Naive thymus-derived CD8-positive, alpha-beta T cell (primary cell): ENCODE measurements at regions not wholly inside any gene's neighbourhood (a gene's known extent, or its start where the extent isn't known, plus 50 kb on each side); places are given as distances from the start of the nearest gene placed in this dataset.
A peak's percentile ranks its signal among the peaks of the same experiment; 100 is the strongest.

Experiments used
- ATAC-seq, 2 donors: fragments of 150-1000 bp; cut with Tn5 transposase in 1 of 2; sonication (Bioruptor Pico), chemical (Tn5 transposase) in 1 of 2; 1 replicate in 1 of 2; 2 replicates in 1 of 2; pipeline ENCODE4 v1.10.0; 2021; ENCODE audit warnings: mild to moderate bottlenecking in 2 of 2, moderate library complexity in 2 of 2
- POLR2A ChIA-PET: fragments of 350-600 bp; sonication (Branson Sonifier 250); formaldehyde crosslinking; loops from one replicate; lab custom pipeline; 2021; ENCODE audit warnings: antibody characterized with exemption; lab: Charles Lee
- DNase-seq, 10 donors: peaks; one replicate each; pipeline versions ENCODE4 v3.0.0 to v3.0.0-alpha.2; 2020 to 2022
- H3K27ac Mint-ChIP-seq, 10 donors: one replicate each; pipeline ENCODE4 v1.8.0; 2020 to 2022; ENCODE audit warnings: mild to moderate bottlenecking in 10 of 10, mixed read lengths in 10 of 10, moderate library complexity in 4 of 10, inconsistent platforms in 1 of 10
- H3K27me3 Mint-ChIP-seq, 5 donors: one replicate each; pipeline ENCODE4 v1.8.0; 2021 to 2022; ENCODE audit warnings: mixed read lengths in 5 of 5
- H3K36me3 Mint-ChIP-seq, 3 donors: one replicate each; pipeline ENCODE4 v1.8.0; 2020 to 2022; ENCODE audit warnings: mixed read lengths in 3 of 3, mild to moderate bottlenecking in 2 of 3, inconsistent platforms in 1 of 3
- H3K4me1 Mint-ChIP-seq, 4 donors: one replicate each; pipeline ENCODE4 v1.8.0; 2021 to 2022; ENCODE audit warnings: mixed read lengths in 4 of 4
- H3K4me3 Mint-ChIP-seq, 10 donors: one replicate each; pipeline ENCODE4 v1.8.0; 2020 to 2022; ENCODE audit warnings: mild to moderate bottlenecking in 10 of 10, mixed read lengths in 10 of 10, moderate library complexity in 6 of 10, inconsistent platforms in 1 of 10
- H3K9me3 Mint-ChIP-seq, 9 donors: one replicate each; pipeline ENCODE4 v1.8.0; 2020 to 2022; ENCODE audit warnings: mixed read lengths in 9 of 9, mild to moderate bottlenecking in 3 of 9, inconsistent platforms in 1 of 9, moderate library complexity in 1 of 9

- ATAC-seq = no peak
- peaks cover 0 to 9% (median 2%) of the 10 kb centered on the region in 9 donors for H3K9me3 Mint-ChIP-seq
- POLR2A ChIA-PET = no interaction called here
- DNase-seq = no peak
- no peak overlapping the region for H3K27ac Mint-ChIP-seq
- no peaks in the 10 kb centered on the region for H3K27me3 Mint-ChIP-seq
- no peaks in the 10 kb centered on the region for H3K36me3 Mint-ChIP-seq
- H3K4me3 Mint-ChIP-seq = no peak overlapping the region
- H3K4me1 Mint-ChIP-seq = no peaks in the 10 kb centered on the region
Observed at GRCh38 chr6:50249493-50249892, 199.8 kb upstream of the DEFB112 start.

- DNase-seq (no peak), ATAC-seq (no peak)
- H3K9me3 Mint-ChIP-seq = peaks cover 0 to 32% (median 11%) of the 10 kb centered on the region in 9 donors
- H3K36me3 Mint-ChIP-seq = no peaks in the 10 kb centered on the region
- H3K4me1 Mint-ChIP-seq = no peaks in the 10 kb centered on the region
- no peak overlapping the region for H3K4me3 Mint-ChIP-seq
- no peak overlapping the region for H3K27ac Mint-ChIP-seq
- no peaks in the 10 kb centered on the region for H3K27me3 Mint-ChIP-seq
- POLR2A ChIA-PET = no interaction called here
Observed at GRCh38 chr6:50257322-50257721, 207.6 kb upstream of the DEFB112 start.

- peaks cover 4 to 33% (median 12%) of the 10 kb centered on the region in 9 donors for H3K9me3 Mint-ChIP-seq
- no peaks in the 10 kb centered on the region for H3K27me3 Mint-ChIP-seq
- ATAC-seq = no peak
- H3K36me3 Mint-ChIP-seq = peaks cover 0 to 5% (median 0%) of the 10 kb centered on the region in 3 donors
- POLR2A ChIA-PET = no interaction called here
- no peaks in the 10 kb centered on the region for H3K4me1 Mint-ChIP-seq
- no peak overlapping the region for H3K4me3 Mint-ChIP-seq
- peak overlapping the region in 1 of 10 donors; percentile 25 for H3K27ac Mint-ChIP-seq
- DNase-seq = no peak
Observed at GRCh38 chr6:50259903-50260302, 210.2 kb upstream of the DEFB112 start.

DNA sequence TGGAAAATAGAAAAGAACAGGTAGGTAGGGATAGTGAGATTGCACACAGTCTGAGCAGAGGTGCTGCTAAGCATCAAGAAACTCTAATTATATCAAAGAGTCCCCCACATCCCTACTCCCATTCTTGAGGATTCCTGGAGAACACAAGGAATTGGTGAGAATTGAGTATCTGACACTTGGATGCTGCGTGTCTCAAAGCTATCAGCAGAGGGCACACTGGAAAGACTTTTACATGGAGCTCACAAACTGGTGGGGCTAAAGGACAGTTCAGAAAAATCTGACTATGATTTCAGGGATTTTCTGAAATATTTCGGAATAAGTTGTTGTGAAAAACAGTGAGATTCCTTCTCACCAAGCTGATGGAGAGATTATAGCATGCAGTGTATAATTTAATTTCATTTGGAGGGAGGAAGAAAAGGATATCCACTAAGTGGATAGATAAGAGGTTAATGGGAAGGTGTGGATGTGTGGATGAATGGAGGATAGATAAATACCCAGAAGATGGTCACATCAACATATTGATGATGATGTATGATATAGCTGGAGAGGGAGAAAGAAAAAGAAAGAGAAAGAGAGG, 215.4 kb upstream of the DEFB112 start:
- H3K27me3 Mint-ChIP-seq = no peaks in the 10 kb centered on the region

GRCh38 chr6:50270415-50270814, 220.7 kb upstream of the DEFB112 start:
- Mint-ChIP-seq H3K9me3 (peaks cover 0 to 47% (median 9%) of the 10 kb centered on the region in 9 donors), H3K27ac (no peak overlapping the region), H3K4me3 (no peak overlapping the region), H3K27me3 (no peaks in the 10 kb centered on the region), H3K4me1 (no peaks in the 10 kb centered on the region), H3K36me3 (no peaks in the 10 kb centered on the region)
- POLR2A ChIA-PET = no interaction called here
- no peak for DNase-seq
- no peak for ATAC-seq

More for the DNA sequence above, 215.4 kb upstream of the DEFB112 start:
- POLR2A ChIA-PET = no interaction called here
- peaks cover 0 to 5% (median 0%) of the 10 kb centered on the region in 3 donors for H3K36me3 Mint-ChIP-seq
- no peak overlapping the region for H3K27ac Mint-ChIP-seq
- ATAC-seq = no peak
- no peak overlapping the region for H3K4me3 Mint-ChIP-seq
- H3K4me1 Mint-ChIP-seq = no peaks in the 10 kb centered on the region
- H3K9me3 Mint-ChIP-seq = peaks cover 2 to 29% (median 11%) of the 10 kb centered on the region in 9 donors
- DNase-seq = no peak

- DNase-seq (no peak), ATAC-seq (no peak)
- Mint-ChIP-seq H3K4me1 (no peaks in the 10 kb centered on the region), H3K9me3 (peaks cover 0 to 42% (median 8%) of the 10 kb centered on the region in 9 donors), H3K4me3 (no peak overlapping the region), H3K36me3 (no peaks in the 10 kb centered on the region), H3K27me3 (no peaks in the 10 kb centered on the region), H3K27ac (no peak overlapping the region)
- POLR2A ChIA-PET = no interaction called here
Observed at GRCh38 chr6:50271266-50271665, 221.5 kb upstream of the DEFB112 start.

- no peak overlapping the region for H3K4me3 Mint-ChIP-seq
Observed at GRCh38 chr6:50271817-50272216, 222.1 kb upstream of the DEFB112 start.

GRCh38 chr6:50272611-50273010, 222.9 kb upstream of the DEFB112 start:
- POLR2A ChIA-PET = no interaction called here
- ATAC-seq (no peak), DNase-seq (no peak)
- no peak overlapping the region for H3K4me3 Mint-ChIP-seq
- peaks cover 0 to 38% (median 7%) of the 10 kb centered on the region in 9 donors for H3K9me3 Mint-ChIP-seq
- no peaks in the 10 kb centered on the region for H3K4me1 Mint-ChIP-seq
- no peak overlapping the region for H3K27ac Mint-ChIP-seq
- no peaks in the 10 kb centered on the region for H3K27me3 Mint-ChIP-seq
- no peaks in the 10 kb centered on the region for H3K36me3 Mint-ChIP-seq

More at GRCh38 chr6:50271817-50272216, 222.1 kb upstream of the DEFB112 start:
- POLR2A ChIA-PET = no interaction called here
- no peak for ATAC-seq
- Mint-ChIP-seq H3K27me3 (no peaks in the 10 kb centered on the region), H3K27ac (no peak overlapping the region), H3K36me3 (no peaks in the 10 kb centered on the region), H3K9me3 (peaks cover 0 to 42% (median 7%) of the 10 kb centered on the region in 9 donors), H3K4me1 (no peaks in the 10 kb centered on the region)
- no peak for DNase-seq

DNA sequence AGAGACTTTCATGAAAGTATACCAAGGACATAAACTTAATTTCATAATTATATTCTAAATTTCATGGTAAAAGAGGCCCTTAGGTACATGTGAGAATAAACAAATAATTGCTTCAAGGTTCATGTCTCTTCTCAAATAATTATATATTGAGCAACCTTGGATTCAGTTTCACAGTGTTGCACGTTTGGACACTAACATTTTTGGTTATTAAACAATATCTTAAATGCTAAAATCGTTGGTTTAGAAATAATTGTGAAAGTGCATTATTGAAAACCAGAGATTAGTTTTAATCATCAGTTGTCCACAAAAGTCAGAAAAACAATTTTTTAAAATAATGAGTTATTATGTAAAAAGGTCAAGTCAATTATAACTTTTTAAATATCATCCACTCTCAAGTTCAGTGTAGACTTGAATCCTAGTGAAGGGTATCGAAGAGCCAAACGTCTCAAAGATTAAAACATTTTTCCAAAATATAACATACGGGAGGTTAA, 227.1 kb upstream of the DEFB112 start:
- Mint-ChIP-seq H3K27ac (no peak overlapping the region), H3K36me3 (no peaks in the 10 kb centered on the region), H3K4me3 (no peak overlapping the region), H3K9me3 (peaks cover 0 to 38% (median 9%) of the 10 kb centered on the region in 9 donors), H3K27me3 (no peaks in the 10 kb centered on the region), H3K4me1 (no peaks in the 10 kb centered on the region)
- POLR2A ChIA-PET = no interaction called here
- ATAC-seq = no peak
- DNase-seq = no peak

GRCh38 chr6:50277774-50278173, 228.0 kb upstream of the DEFB112 start:
- ATAC-seq (no peak), DNase-seq (no peak)
- POLR2A ChIA-PET = no interaction called here
- no peaks in the 10 kb centered on the region for H3K36me3 Mint-ChIP-seq
- H3K27me3 Mint-ChIP-seq = no peaks in the 10 kb centered on the region
- H3K4me1 Mint-ChIP-seq = no peaks in the 10 kb centered on the region
- no peak overlapping the region for H3K27ac Mint-ChIP-seq
- no peak overlapping the region for H3K4me3 Mint-ChIP-seq
- H3K9me3 Mint-ChIP-seq = peaks cover 0 to 32% (median 9%) of the 10 kb centered on the region in 9 donors

GRCh38 chr6:50278663-50279062, 228.9 kb upstream of the DEFB112 start:
- H3K4me1 Mint-ChIP-seq = no peaks in the 10 kb centered on the region
- H3K4me3 Mint-ChIP-seq = no peak overlapping the region
- POLR2A ChIA-PET = no interaction called here
- no peak overlapping the region for H3K27ac Mint-ChIP-seq
- no peaks in the 10 kb centered on the region for H3K36me3 Mint-ChIP-seq
- H3K9me3 Mint-ChIP-seq = peaks cover 0 to 23% (median 6%) of the 10 kb centered on the region in 9 donors
- no peak for ATAC-seq
- DNase-seq = no peak
- no peaks in the 10 kb centered on the region for H3K27me3 Mint-ChIP-seq

DNA sequence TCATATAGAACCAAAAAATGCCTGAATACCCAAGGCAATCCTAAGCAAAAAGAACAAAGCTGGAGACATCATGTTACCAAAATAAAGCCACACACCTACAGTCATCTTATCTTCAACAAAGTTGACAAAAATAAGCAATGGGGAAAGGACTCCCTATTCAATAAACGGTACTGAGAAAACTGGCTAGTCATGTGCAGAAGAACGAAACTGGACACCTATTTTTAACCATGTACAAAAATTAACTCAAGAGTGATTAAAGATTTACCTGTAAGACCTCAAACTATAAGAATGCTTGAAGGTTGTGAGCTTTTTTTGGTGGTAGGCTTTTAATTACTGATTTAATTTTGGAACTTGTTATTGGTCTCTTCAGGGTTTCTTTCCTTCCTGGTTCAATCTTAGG, 236.0 kb upstream of the DEFB112 start:
- POLR2A ChIA-PET = no interaction called here
- Mint-ChIP-seq H3K27me3 (no peaks in the 10 kb centered on the region), H3K27ac (no peak overlapping the region), H3K36me3 (no peaks in the 10 kb centered on the region), H3K4me1 (no peaks in the 10 kb centered on the region), H3K4me3 (no peak overlapping the region), H3K9me3 (peaks cover 0 to 4% (median 0%) of the 10 kb centered on the region in 9 donors)
- DNase-seq = no peak
- no peak for ATAC-seq

- peaks cover 0 to 6% (median 2%) of the 10 kb centered on the region in 9 donors for H3K9me3 Mint-ChIP-seq
- H3K27ac Mint-ChIP-seq = no peak overlapping the region
- no peaks in the 10 kb centered on the region for H3K27me3 Mint-ChIP-seq
- ATAC-seq = no peak
- H3K36me3 Mint-ChIP-seq = no peaks in the 10 kb centered on the region
- POLR2A ChIA-PET = no interaction called here
- H3K4me1 Mint-ChIP-seq = no peaks in the 10 kb centered on the region
- H3K4me3 Mint-ChIP-seq = no peak overlapping the region
- DNase-seq = no peak
Observed at GRCh38 chr6:50288241-50288640, 238.5 kb upstream of the DEFB112 start.

DNA sequence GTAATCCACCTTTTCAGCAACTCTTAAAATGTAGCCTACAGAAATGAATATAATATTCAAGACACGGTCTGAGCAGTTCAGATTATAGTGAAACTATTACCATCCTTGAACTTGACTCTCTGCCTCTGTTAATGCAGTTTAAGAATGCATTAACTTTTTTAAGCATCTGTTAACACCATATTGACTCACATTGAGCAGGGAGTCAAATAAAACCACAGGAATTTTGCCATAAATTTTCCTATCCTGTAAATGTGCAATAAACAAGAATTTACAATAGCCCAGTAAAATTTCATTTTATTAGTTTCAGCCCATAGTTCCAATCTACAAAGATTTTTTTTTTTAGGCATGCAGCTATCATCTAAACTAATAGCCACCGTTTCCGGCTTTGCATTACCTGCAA, 239.2 kb upstream of the DEFB112 start:
- DNase-seq = no peak
- no peak overlapping the region for H3K4me3 Mint-ChIP-seq
- no peaks in the 10 kb centered on the region for H3K27me3 Mint-ChIP-seq
- ATAC-seq = no peak
- no peak overlapping the region for H3K27ac Mint-ChIP-seq
- H3K4me1 Mint-ChIP-seq = no peaks in the 10 kb centered on the region
- peaks cover 0 to 8% (median 2%) of the 10 kb centered on the region in 9 donors for H3K9me3 Mint-ChIP-seq
- POLR2A ChIA-PET = no interaction called here
- H3K36me3 Mint-ChIP-seq = no peaks in the 10 kb centered on the region
